K562 (cell line): ENCODE measurements at regions not wholly inside any gene's neighbourhood (a gene's known extent, or its start where the extent isn't known, plus 50 kb on each side); places are given as distances from the start of the nearest gene placed in this dataset.

Experiments used
- ATAC-seq: fragments of 200-7000 bp; cut with Tn5 transposase; 3 replicates; pipeline ENCODE4 v1.9.1; 2020; ENCODE audit warnings: moderate library complexity
- BruUV-seq: library from RNA; stranded (reverse); fragments of 400-500 nt; replicated peaks from 2 replicates; lab custom pipeline; 2021; lab: Mats Ljungman, UMichigan
- CTCF ChIA-PET: fragments of 300-600 bp; formaldehyde crosslinking; extraction: SDS; loops from one replicate; lab custom pipeline; 2021; ENCODE audit warnings: low intra/inter-chr PET ratio; lab: Yijun Ruan, JAX
- POLR2A ChIA-PET: fragments of 300-600, 350-650 bp; sonication (Branson Sonifier 250); formaldehyde crosslinking; extraction: SDS; loops from one replicate; lab custom pipeline; 2021; ENCODE audit warnings: antibody characterized with exemption, inconsistent platforms; lab: Yijun Ruan, JAX
- DNase-seq, 4 experiments: peaks; one replicate each; pipeline versions ENCODE4 v3.0.0 to v3.0.0-alpha.2; 2011 to 2018; ENCODE audit warnings: low spot score in 3 of 4, mixed read lengths in 3 of 4; ENCODE audit errors: extremely low read depth in 1 of 4
- FAIRE-seq: peaks from 2 replicates; lab custom pipeline; 2011; peaks lifted over from hg19 to GRCh38; lab: Jason Lieb, UNC
- H2AFZ ChIP-seq: 2 replicates; pipeline ENCODE4 v1.6.0; 2011; ENCODE audit warnings: low read depth, low read length, control low read depth, inconsistent platforms
- H3K27ac ChIP-seq: fragments of 200-600 bp; 3 replicates; pipeline ENCODE4 v1.8.0; 2011; ENCODE audit warnings: low read depth, mild to moderate bottlenecking, control low read depth, inconsistent platforms, low read length, moderate library complexity, mixed read lengths; ENCODE audit errors: extremely low read depth
- H3K27me3 ChIP-seq, 2 experiments: fragments of 300-600 bp in 1 of 2; 2 replicates in 1 of 2; 3 replicates in 1 of 2; pipeline versions ENCODE4 v1.6.0 to v1.8.0; 2011; ENCODE audit warnings: inconsistent platforms in 2 of 2, low read length in 2 of 2, mild to moderate bottlenecking in 1 of 2, mixed read lengths in 1 of 2, moderate library complexity in 1 of 2; ENCODE audit not compliant: control insufficient read depth in 2 of 2, insufficient read depth in 2 of 2
- H3K36me3 ChIP-seq: fragments of 300-600 bp; 3 replicates; pipeline ENCODE4 v1.8.0; 2011; ENCODE audit warnings: mild to moderate bottlenecking, low read length, inconsistent platforms; ENCODE audit not compliant: control insufficient read depth, insufficient read depth
- H3K4me1 ChIP-seq, 2 experiments: fragments of 200-600 bp in 1 of 2; replicated peaks in 1 of 2; 2 replicates in 1 of 2; 3 replicates in 1 of 2; pipeline versions ENCODE4 v1.5.1 to v1.8.0; 2011; ENCODE audit warnings: inconsistent platforms in 2 of 2, low read length in 2 of 2, mild to moderate bottlenecking in 1 of 2, mixed read lengths in 1 of 2, moderate library complexity in 1 of 2; ENCODE audit not compliant: control insufficient read depth in 2 of 2, insufficient read depth in 2 of 2
- H3K4me2 ChIP-seq: 2 replicates; pipeline ENCODE4 v1.6.1; 2011; ENCODE audit warnings: low read length, control low read depth, inconsistent platforms, mixed read lengths; ENCODE audit not compliant: insufficient read depth
- H3K4me3 ChIP-seq: fragments of 200-600 bp; sonication (generic), shearing (Covaris generic); 2 replicates; pipeline ENCODE4 v1.5.1; 2016; ENCODE audit warnings: control low read depth, inconsistent platforms
- H3K79me2 ChIP-seq: fragments of 200-600 bp; 3 replicates; pipeline ENCODE4 v1.8.0; 2011; ENCODE audit warnings: low read length, inconsistent platforms; ENCODE audit not compliant: control insufficient read depth, insufficient read depth
- H3K9ac ChIP-seq, 2 experiments: 2 replicates each; pipeline versions ENCODE4 v1.6.0 to v1.6.1; 2011; ENCODE audit warnings: low read depth in 2 of 2, low read length in 2 of 2, control low read depth in 1 of 2, inconsistent platforms in 1 of 2, mild to moderate bottlenecking in 1 of 2, mixed read lengths in 1 of 2; ENCODE audit not compliant: insufficient read depth in 1 of 2
- H3K9me1 ChIP-seq: one replicate; pipeline ENCODE4 v1.6.0; 2011; ENCODE audit warnings: inconsistent platforms, mild to moderate bottlenecking, low read length, moderate library complexity; ENCODE audit not compliant: control insufficient read depth, insufficient read depth
- H3K9me3 ChIP-seq: replicated peaks from 2 replicates; pipeline ENCODE4 v1.5.1; 2011; ENCODE audit warnings: low read depth, low read length, inconsistent platforms; ENCODE audit not compliant: control insufficient read depth, insufficient read depth
- H4K20me1 ChIP-seq: replicated peaks from 2 replicates; pipeline ENCODE4 v1.6.1; 2011; ENCODE audit warnings: low read length, inconsistent platforms, mixed read lengths; ENCODE audit not compliant: control insufficient read depth, insufficient read depth
- ARNT ChIP-seq, 2 experiments: fragments of 450-650 bp; IDR thresholded peaks; 2 replicates each; pipeline ENCODE4 v1.6.1; 2016; ENCODE audit warnings: mild to moderate bottlenecking in 1 of 2
- ATF7 ChIP-seq: fragments of 450-650 bp; IDR thresholded peaks from 2 replicates; pipeline ENCODE4 v1.7.1; 2014; ENCODE audit warnings: mild to moderate bottlenecking, moderate library complexity
- BDP1 ChIP-seq: IDR thresholded peaks from 3 replicates; pipeline ENCODE4 v1.6.1; 2011; ENCODE audit not compliant: insufficient read length, insufficient read depth
- EHMT2 ChIP-seq: fragments of 450-650 bp; IDR thresholded peaks from 2 replicates; pipeline ENCODE4 v1.6.1; 2018; ENCODE audit warnings: antibody characterized with exemption
- HMGN3 ChIP-seq: IDR thresholded peaks from 2 replicates; pipeline ENCODE4 v1.6.1; 2011; ENCODE audit warnings: borderline replicate concordance, low read depth, mild to moderate bottlenecking, mixed read lengths, low read length; ENCODE audit not compliant: insufficient read length; ENCODE audit errors: extremely low read depth
- MCM2 ChIP-seq: fragments of 450-650 bp; IDR thresholded peaks from 2 replicates; pipeline ENCODE4 v1.6.1; 2017; ENCODE audit warnings: low read depth, mild to moderate bottlenecking
- PREB ChIP-seq: sonication (generic); formaldehyde crosslinking; IDR thresholded peaks from 2 replicates; pipeline ENCODE4 v1.8.1; 2023; ENCODE audit warnings: mild to moderate bottlenecking, missing genetic modification reagents
- ZFP30 ChIP-seq: fragments of 250-450 bp; sonication (Bioruptor Pico); IDR thresholded peaks from 2 replicates; pipeline ENCODE4 v1.8.0; 2022; ENCODE audit warnings: moderate library complexity, mild to moderate bottlenecking, inconsistent platforms, borderline replicate concordance
- WGBS: fragments of 100-300 bp; shearing (Covaris generic); methylation state at CpG from one replicate; pipeline ENCODE4 v1.1.6; 2016; ENCODE audit warnings: low coverage, mixed read lengths; ENCODE audit not compliant: insufficient coverage; ENCODE audit errors: missing lambda C conversion rate; 5-methylcytosine and 5-hydroxymethylcytosine counted together
- in situ Hi-C: fragments of 300-500 bp; cut with MboI; formaldehyde crosslinking; loops from 4 replicates; pipeline ENCODE4 v1.15.0; 2018; ENCODE audit warnings: inconsistent platforms, mixed read lengths
- intact Hi-C: fragments of 100-400 bp; cut with micrococcal nuclease; formaldehyde crosslinking; loops from 2 replicates; pipeline ENCODE4 v1.14.2; 2022

GRCh38 chr13:106243011-106243565 lies 292.4 kb downstream of the EFNB2 start:
- Histone ChIP-seq H3K9me3 (no peaks in the 10 kb centered on the region), H3K9ac (no peak overlapping the region), H3K79me2 (no peaks in the 10 kb centered on the region), H3K9me1 (no peaks in the 10 kb centered on the region), H4K20me1 (no peaks in the 10 kb centered on the region), H3K4me2 (no peak overlapping the region), H3K4me1 (no peaks in the 10 kb centered on the region), H3K4me3 (no peak overlapping the region), H3K27ac (no peak overlapping the region), H3K36me3 (no peaks in the 10 kb centered on the region), H3K27me3 (no peaks in the 10 kb centered on the region), H2AFZ (no peak overlapping the region)
- WGBS: 3% methylated on average over 6 of the region's 6 CpGs
- no peak for FAIRE-seq
- ATAC-seq: no peak
- no TSS peak for BruUV-seq
- DNase-seq: no peak
- ChIA-PET POLR2A (no interaction called here), CTCF (no interaction called here)
- in situ Hi-C loops: no loop called here
- no peak for TF ChIP-seq MCM2
- TF ChIP-seq EHMT2: no peak
- TF ChIP-seq ATF7: no peak
- TF ChIP-seq BDP1: no peak
- no peak for TF ChIP-seq PREB (CRISPR knock-in tag)
- TF ChIP-seq ARNT (IDR thresholded peaks at IDR 0.05): no peak
- no peak for TF ChIP-seq HMGN3
- TF ChIP-seq ZFP30: no peak
- intact Hi-C loops: no loop called here
